ENCODE measurements at regions not wholly inside any gene's neighbourhood (a gene's known extent, or its start where the extent isn't known, plus 50 kb on each side); places are given as distances from the start of the nearest gene placed in this dataset.

GRCh38 chr4:24158031-24158430 lies 268.2 kb upstream of the PPARGC1A start:
- BruUV-seq (replicated peaks): no TSS peak
- H3K4me1 Mint-ChIP-seq (ENCODE audit: insufficient read depth, unreplicated experiment): peaks cover 31% of the 10 kb centered on the region
- POLR2A ChIA-PET: interaction anchor here (0.7 to 1.7 kb wide), 2 partner anchors 28 to 91 kb away, joined by 3 to 6 read pairs; no protein-coding TSS in a partner anchor
- TF ChIP-seq CTCF (IDR thresholded peaks at IDR 0.05; ENCODE audit: unreplicated experiment): no peak
- H3K9me3 Mint-ChIP-seq (ENCODE audit: unreplicated experiment): peaks cover 9% of the 10 kb centered on the region
- CTCF ChIA-PET: no interaction called here
- H3K4me3 Mint-ChIP-seq (ENCODE audit: unreplicated experiment): no peak overlapping the region
- intact Hi-C loops (cut with micrococcal nuclease): no loop called here
- H3K27me3 Mint-ChIP-seq (ENCODE audit: insufficient read depth, unreplicated experiment): no peaks in the 10 kb centered on the region
- no peak overlapping the region for H3K27ac Mint-ChIP-seq (ENCODE audit: low read depth, unreplicated experiment)
- H3K36me3 Mint-ChIP-seq (ENCODE audit: insufficient read depth, unreplicated experiment): no peaks in the 10 kb centered on the region
- DNase-seq (ENCODE audit: unreplicated experiment): peak; percentile 74

GRCh38 chr4:24150034-24150433 lies 260.2 kb upstream of the PPARGC1A start:
- BruUV-seq (replicated peaks): no TSS peak
- CTCF ChIA-PET: no interaction called here
- H3K36me3 Mint-ChIP-seq (ENCODE audit: insufficient read depth, unreplicated experiment): no peaks in the 10 kb centered on the region
- TF ChIP-seq CTCF (IDR thresholded peaks at IDR 0.05; ENCODE audit: unreplicated experiment): no peak
- intact Hi-C loops (cut with micrococcal nuclease): no loop called here
- POLR2A ChIA-PET: interaction anchor here (0.7 to 1.4 kb wide), 2 partner anchors 11 to 17 kb away, joined by 3 to 4 read pairs; no protein-coding TSS in a partner anchor
- DNase-seq (ENCODE audit: unreplicated experiment): no peak
- H3K4me1 Mint-ChIP-seq (ENCODE audit: insufficient read depth, unreplicated experiment): peaks cover 6% of the 10 kb centered on the region
- H3K27me3 Mint-ChIP-seq (ENCODE audit: insufficient read depth, unreplicated experiment): no peaks in the 10 kb centered on the region
- no peak overlapping the region for H3K4me3 Mint-ChIP-seq (ENCODE audit: unreplicated experiment)
- H3K27ac Mint-ChIP-seq (ENCODE audit: low read depth, unreplicated experiment): no peak overlapping the region
- no peaks in the 10 kb centered on the region for H3K9me3 Mint-ChIP-seq (ENCODE audit: unreplicated experiment)

GRCh38 chr4:24146127-24146526 lies 256.3 kb upstream of the PPARGC1A start:
- TF ChIP-seq CTCF (IDR thresholded peaks at IDR 0.05; ENCODE audit: unreplicated experiment): no peak
- no peak for DNase-seq (ENCODE audit: unreplicated experiment)
- Mint-ChIP-seq H3K4me1 (ENCODE audit: insufficient read depth, unreplicated experiment) (peaks cover 6% of the 10 kb centered on the region), H3K27ac (ENCODE audit: low read depth, unreplicated experiment) (no peak overlapping the region), H3K36me3 (ENCODE audit: insufficient read depth, unreplicated experiment) (no peaks in the 10 kb centered on the region), H3K27me3 (ENCODE audit: insufficient read depth, unreplicated experiment) (no peaks in the 10 kb centered on the region), H3K9me3 (ENCODE audit: unreplicated experiment) (no peaks in the 10 kb centered on the region), H3K4me3 (ENCODE audit: unreplicated experiment) (no peak overlapping the region)
- CTCF ChIA-PET: interaction anchor here (0.6 kb wide), 1 partner anchor 141 kb away, joined by 7 read pairs; no protein-coding TSS in a partner anchor
- POLR2A ChIA-PET: no interaction called here
- intact Hi-C loops (cut with micrococcal nuclease): no loop called here
- BruUV-seq (replicated peaks): no TSS peak

GRCh38 chr4:24145591-24145990 lies 255.7 kb upstream of the PPARGC1A start:
- POLR2A ChIA-PET: interaction anchor here (0.7 to 1.0 kb wide), 3 partner anchors 12 to 138 kb away, joined by 3 read pairs; no protein-coding TSS in a partner anchor

More at GRCh38 chr4:24145591-24145990, 255.7 kb upstream of the PPARGC1A start:
- Mint-ChIP-seq H3K27me3 (ENCODE audit: insufficient read depth, unreplicated experiment) (no peaks in the 10 kb centered on the region), H3K4me1 (ENCODE audit: insufficient read depth, unreplicated experiment) (peaks cover 1% of the 10 kb centered on the region), H3K27ac (ENCODE audit: low read depth, unreplicated experiment) (no peak overlapping the region), H3K9me3 (ENCODE audit: unreplicated experiment) (no peaks in the 10 kb centered on the region), H3K4me3 (ENCODE audit: unreplicated experiment) (no peak overlapping the region), H3K36me3 (ENCODE audit: insufficient read depth, unreplicated experiment) (no peaks in the 10 kb centered on the region)
- CTCF ChIA-PET: no interaction called here
- intact Hi-C loops (cut with micrococcal nuclease): no loop called here
- no TSS peak for BruUV-seq (replicated peaks)
- DNase-seq (ENCODE audit: unreplicated experiment): no peak
- TF ChIP-seq CTCF (IDR thresholded peaks at IDR 0.05; ENCODE audit: unreplicated experiment): no peak
